MCF 10A (cell line): ENCODE measurements at regions not wholly inside any gene's neighbourhood (a gene's known extent, or its start where the extent isn't known, plus 50 kb on each side); places are given as distances from the start of the nearest gene placed in this dataset.

Experiments used
- BruUV-seq: library from RNA; stranded (reverse); fragments of 400-500 nt; replicated peaks from 2 replicates; lab custom pipeline; 2021; lab: Mats Ljungman, UMichigan
- CTCF ChIA-PET: fragments of 300-600 bp; sonication (Branson Sonifier 250); formaldehyde crosslinking; extraction: SDS; loops from one replicate; lab custom pipeline; 2021; ENCODE audit warnings: antibody characterized with exemption, inconsistent platforms; lab: Yijun Ruan, JAX
- POLR2A ChIA-PET: fragments of 300-600, 350-650 bp; sonication (Branson Sonifier 250); formaldehyde crosslinking; extraction: SDS; loops from one replicate; lab custom pipeline; 2020; ENCODE audit warnings: antibody characterized with exemption, inconsistent platforms; lab: Yijun Ruan, JAX
- DNase-seq: peaks from one replicate; pipeline ENCODE4 v3.0.0-alpha.2; 2018; ENCODE audit not compliant: unreplicated experiment
- H3K27ac Mint-ChIP-seq: one replicate; pipeline ENCODE4 v1.8.0; 2022; ENCODE audit warnings: mild to moderate bottlenecking, low read depth, mixed read lengths; ENCODE audit not compliant: unreplicated experiment
- H3K27me3 Mint-ChIP-seq: one replicate; pipeline ENCODE4 v1.8.0; 2022; ENCODE audit warnings: mixed read lengths; ENCODE audit not compliant: insufficient read depth, unreplicated experiment
- H3K36me3 Mint-ChIP-seq: one replicate; pipeline ENCODE4 v1.8.0; 2022; ENCODE audit warnings: mild to moderate bottlenecking, moderate library complexity, mixed read lengths; ENCODE audit not compliant: insufficient read depth, unreplicated experiment
- H3K4me1 Mint-ChIP-seq: one replicate; pipeline ENCODE4 v1.8.0; 2022; ENCODE audit warnings: mixed read lengths; ENCODE audit not compliant: insufficient read depth, unreplicated experiment
- H3K4me3 Mint-ChIP-seq: one replicate; pipeline ENCODE4 v1.8.0; 2022; ENCODE audit warnings: mild to moderate bottlenecking, moderate library complexity, mixed read lengths; ENCODE audit not compliant: unreplicated experiment
- H3K9me3 Mint-ChIP-seq: one replicate; pipeline ENCODE4 v1.8.0; 2022; ENCODE audit warnings: mixed read lengths; ENCODE audit not compliant: unreplicated experiment
- intact Hi-C: fragments of 100-400 bp; cut with micrococcal nuclease; formaldehyde crosslinking; loops from 2 replicates; pipeline ENCODE4 v1.14.1; 2022
- TF ChIP-seq, protein P1 (sequence below): fragments of 200-600 bp; IDR thresholded peaks from one replicate; pipeline ENCODE4 v1.8.0; 2022; ENCODE audit warnings: antibody characterized with exemption, mild to moderate bottlenecking; ENCODE audit not compliant: unreplicated experiment

DNA sequence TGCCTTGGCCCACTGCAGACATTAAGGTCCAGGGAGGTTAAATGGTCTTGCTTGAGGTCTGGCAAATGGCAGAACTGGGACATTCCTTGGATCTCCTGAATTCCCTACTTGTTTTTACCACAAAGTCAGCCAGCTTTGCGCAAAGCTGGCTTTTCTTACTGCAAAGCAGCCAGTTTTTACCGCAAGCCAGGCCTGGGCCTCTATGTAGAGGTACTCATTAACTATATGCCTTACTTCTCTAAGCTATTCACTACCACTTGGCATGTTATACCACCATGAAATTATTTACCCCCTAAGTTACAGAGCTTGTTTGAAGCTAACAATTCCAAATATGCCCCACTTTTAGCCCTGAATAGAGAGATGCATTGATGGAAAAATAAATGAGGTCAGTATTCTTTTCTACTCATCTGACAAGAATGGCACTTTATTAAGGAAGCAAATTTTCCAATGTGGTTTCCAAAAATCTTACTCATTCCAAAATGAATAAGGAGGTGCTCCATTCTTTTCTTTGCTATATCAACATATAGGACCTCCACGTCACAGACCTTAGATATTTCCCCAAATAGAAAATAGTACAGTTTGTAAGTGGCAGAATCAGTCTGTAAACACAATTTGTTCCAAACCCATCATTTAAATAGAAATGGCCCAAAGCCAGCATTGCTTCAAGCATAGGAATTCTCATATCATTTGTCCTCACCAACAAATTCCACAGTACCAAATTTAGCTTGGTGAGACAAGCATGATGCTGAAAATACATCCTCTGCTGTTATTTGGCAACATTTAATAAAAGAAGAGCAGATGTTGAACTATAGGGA, 143.9 kb upstream of the TSC22D1 start:
- Mint-ChIP-seq H3K27me3 (no peaks in the 10 kb centered on the region), H3K9me3 (peaks cover 8% of the 10 kb centered on the region), H3K4me1 (peaks cover 16% of the 10 kb centered on the region), H3K27ac (no peak overlapping the region), H3K36me3 (no peaks in the 10 kb centered on the region), H3K4me3 (no peak overlapping the region)
- BruUV-seq = no TSS peak
- POLR2A ChIA-PET = interaction anchor here (0.5 to 0.9 kb wide), 3 partner anchors 25 to 612 kb away, joined by 3 read pairs; no protein-coding TSS in a partner anchor
- intact Hi-C loops = no loop called here
- CTCF ChIA-PET = interaction anchor here (0.6 kb wide), 2 partner anchors 73 to 124 kb away, joined by 3 read pairs; no protein-coding TSS in a partner anchor
- DNase-seq = no peak
- TF ChIP-seq, protein P1, sequence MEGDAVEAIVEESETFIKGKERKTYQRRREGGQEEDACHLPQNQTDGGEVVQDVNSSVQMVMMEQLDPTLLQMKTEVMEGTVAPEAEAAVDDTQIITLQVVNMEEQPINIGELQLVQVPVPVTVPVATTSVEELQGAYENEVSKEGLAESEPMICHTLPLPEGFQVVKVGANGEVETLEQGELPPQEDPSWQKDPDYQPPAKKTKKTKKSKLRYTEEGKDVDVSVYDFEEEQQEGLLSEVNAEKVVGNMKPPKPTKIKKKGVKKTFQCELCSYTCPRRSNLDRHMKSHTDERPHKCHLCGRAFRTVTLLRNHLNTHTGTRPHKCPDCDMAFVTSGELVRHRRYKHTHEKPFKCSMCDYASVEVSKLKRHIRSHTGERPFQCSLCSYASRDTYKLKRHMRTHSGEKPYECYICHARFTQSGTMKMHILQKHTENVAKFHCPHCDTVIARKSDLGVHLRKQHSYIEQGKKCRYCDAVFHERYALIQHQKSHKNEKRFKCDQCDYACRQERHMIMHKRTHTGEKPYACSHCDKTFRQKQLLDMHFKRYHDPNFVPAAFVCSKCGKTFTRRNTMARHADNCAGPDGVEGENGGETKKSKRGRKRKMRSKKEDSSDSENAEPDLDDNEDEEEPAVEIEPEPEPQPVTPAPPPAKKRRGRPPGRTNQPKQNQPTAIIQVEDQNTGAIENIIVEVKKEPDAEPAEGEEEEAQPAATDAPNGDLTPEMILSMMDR = no peak

DNA sequence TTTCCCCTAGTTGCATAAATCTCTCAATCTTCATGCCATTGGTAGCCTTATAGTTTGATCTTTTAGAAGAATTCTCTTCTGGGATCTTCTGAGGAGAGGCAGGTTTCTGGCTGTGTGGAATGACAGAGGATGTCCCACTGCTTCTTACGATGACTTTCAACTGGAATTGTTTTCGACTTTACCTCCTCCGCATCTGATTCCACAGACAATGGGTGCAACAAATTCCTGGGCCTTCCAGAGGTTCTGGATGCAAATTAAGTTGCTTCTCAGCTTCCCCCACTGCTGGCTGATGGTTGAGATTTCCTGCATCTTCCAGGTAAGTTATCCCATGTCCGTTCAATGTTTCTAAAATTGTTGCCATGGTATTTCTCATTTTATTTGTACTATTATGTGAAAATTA, 142.3 kb upstream of the TSC22D1 start:
- DNase-seq = no peak
- peaks cover 8% of the 10 kb centered on the region for H3K9me3 Mint-ChIP-seq
- POLR2A ChIA-PET = no interaction called here
- TF ChIP-seq, protein P1 = no peak
- intact Hi-C loops = no loop called here
- H3K27me3 Mint-ChIP-seq = no peaks in the 10 kb centered on the region
- H3K4me3 Mint-ChIP-seq = no peak overlapping the region
- CTCF ChIA-PET = interaction anchor here (0.6 to 0.9 kb wide), 2 partner anchors 127 to 262 kb away, joined by 3 read pairs; no protein-coding TSS in a partner anchor
- no TSS peak for BruUV-seq
- no peaks in the 10 kb centered on the region for H3K36me3 Mint-ChIP-seq
- peaks cover 32% of the 10 kb centered on the region for H3K4me1 Mint-ChIP-seq
- H3K27ac Mint-ChIP-seq = no peak overlapping the region

DNA sequence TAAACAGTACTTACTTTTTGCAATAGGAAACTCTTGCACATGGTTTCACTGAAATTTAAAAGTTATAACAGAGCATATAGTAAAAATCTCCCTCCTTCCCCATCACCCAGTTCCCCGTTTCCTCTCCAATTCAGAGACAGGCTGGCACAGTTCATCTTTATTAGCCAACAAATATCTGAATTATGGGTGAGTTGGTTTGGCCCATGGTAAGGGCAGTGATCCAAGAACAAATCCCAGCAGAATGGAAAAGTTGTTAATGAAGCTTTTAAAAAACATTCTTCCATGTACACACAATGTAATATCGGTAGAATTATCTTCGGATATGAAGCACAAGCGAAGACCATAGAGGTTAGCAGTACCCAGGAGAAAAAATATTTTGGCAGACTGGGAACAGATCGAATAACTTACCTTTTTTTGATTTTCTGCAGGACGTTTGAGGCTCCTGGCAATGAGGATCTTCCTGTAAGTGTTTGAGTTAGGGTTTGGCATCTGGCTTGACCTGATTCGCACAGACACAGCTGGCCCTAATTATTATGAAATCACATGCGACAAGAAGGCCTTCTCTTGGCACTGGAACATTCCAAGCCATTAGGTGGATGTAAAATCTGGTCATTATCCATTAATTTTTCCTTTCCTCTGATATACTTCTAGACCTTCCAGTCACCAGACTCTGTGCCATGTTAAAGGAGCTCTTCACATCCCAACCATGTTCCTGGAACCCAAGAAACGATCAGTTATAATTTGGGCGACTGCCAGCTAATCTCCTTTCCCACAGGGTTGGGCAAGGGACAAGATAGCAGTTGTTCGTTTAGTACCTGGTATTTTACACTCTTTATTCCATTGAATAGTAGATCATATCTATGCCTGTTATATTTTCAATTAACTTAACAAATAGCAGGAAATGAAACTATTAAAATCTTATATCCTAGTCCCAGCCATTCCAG, 139.4 kb upstream of the TSC22D1 start:
- peak overlapping the region; percentile 88 for H3K27ac Mint-ChIP-seq
- intact Hi-C loops = no loop called here
- DNase-seq = peak; percentile 43
- peaks cover 32% of the 10 kb centered on the region for H3K4me1 Mint-ChIP-seq
- TF ChIP-seq, protein P1 = no peak
- H3K4me3 Mint-ChIP-seq = peak overlapping the region; percentile 61
- H3K27me3 Mint-ChIP-seq = no peaks in the 10 kb centered on the region
- BruUV-seq = no TSS peak
- POLR2A ChIA-PET = interaction anchor here (0.5 to 4.4 kb wide), 5 partner anchors 10 to 202 kb away, joined by 3 to 29 read pairs (median 4); no protein-coding TSS in a partner anchor
- H3K36me3 Mint-ChIP-seq = no peaks in the 10 kb centered on the region
- CTCF ChIA-PET = interaction anchor here (0.6 to 1.3 kb wide), 4 partner anchors 12 to 491 kb away, joined by 3 to 4 read pairs (median 4); no protein-coding TSS in a partner anchor
- H3K9me3 Mint-ChIP-seq = no peaks in the 10 kb centered on the region
